ENCODE measurements at regions not wholly inside any gene's neighbourhood (a gene's known extent, or its start where the extent isn't known, plus 50 kb on each side); places are given as distances from the start of the nearest gene placed in this dataset.

- Histone ChIP-seq H3K9ac (ENCODE audit: insufficient read length, low read depth) (no peak overlapping the region), H3K27me3 (ENCODE audit: insufficient read depth, insufficient read length) (no peaks in the 10 kb centered on the region), H3K4me3 (ENCODE audit: insufficient read length, low read depth) (no peak overlapping the region), H3K36me3 (ENCODE audit: insufficient read depth, insufficient read length, low read length) (no peaks in the 10 kb centered on the region), H3K9me3 (ENCODE audit: insufficient read depth, low read length) (no peaks in the 10 kb centered on the region), H3K4me1 (ENCODE audit: insufficient read depth, insufficient read length) (peaks cover 12% of the 10 kb centered on the region)
- TF ChIP-seq SUZ12 (IDR thresholded peaks at IDR 0.05; ENCODE audit: extremely low read depth, insufficient read depth, insufficient read length) (no peak), ZNF274 (IDR thresholded peaks at IDR 0.05; ENCODE audit: low read depth, low read length) (no peak), YY1 (IDR thresholded peaks at IDR 0.05; ENCODE audit: insufficient read depth, insufficient read length) (peak; percentile 15)
- DNase-seq (ENCODE audit: low read depth, low spot score), result no peak
Measured at GRCh38 chr1:38546636-38547035, 312.9 kb downstream of the RRAGC start.

GRCh38 chr1:38541223-38541622 lies 318.3 kb downstream of the RRAGC start:
- Histone ChIP-seq H3K4me3 (ENCODE audit: insufficient read length, low read depth) (no peak overlapping the region), H3K4me1 (ENCODE audit: insufficient read depth, insufficient read length) (peaks cover 9% of the 10 kb centered on the region), H3K27me3 (ENCODE audit: insufficient read depth, insufficient read length) (no peaks in the 10 kb centered on the region), H3K9ac (ENCODE audit: insufficient read length, low read depth) (no peak overlapping the region), H3K36me3 (ENCODE audit: insufficient read depth, insufficient read length, low read length) (no peaks in the 10 kb centered on the region), H3K9me3 (ENCODE audit: insufficient read depth, low read length) (no peaks in the 10 kb centered on the region)
- DNase-seq (ENCODE audit: low read depth, low spot score), result no peak
- TF ChIP-seq SUZ12 (IDR thresholded peaks at IDR 0.05; ENCODE audit: extremely low read depth, insufficient read depth, insufficient read length) (no peak), ZNF274 (IDR thresholded peaks at IDR 0.05; ENCODE audit: low read depth, low read length) (no peak), YY1 (IDR thresholded peaks at IDR 0.05; ENCODE audit: insufficient read depth, insufficient read length) (no peak)

GRCh38 chr1:38539931-38540330 lies 319.6 kb downstream of the RRAGC start:
- DNase-seq (ENCODE audit: low read depth, low spot score), result no peak
- H3K27me3 ChIP-seq (ENCODE audit: insufficient read depth, insufficient read length), result no peaks in the 10 kb centered on the region
- no peak overlapping the region for H3K4me3 ChIP-seq (ENCODE audit: insufficient read length, low read depth)
- H3K36me3 ChIP-seq (ENCODE audit: insufficient read depth, insufficient read length, low read length), result no peaks in the 10 kb centered on the region
- TF ChIP-seq YY1 (IDR thresholded peaks at IDR 0.05; ENCODE audit: insufficient read depth, insufficient read length) (no peak), SUZ12 (IDR thresholded peaks at IDR 0.05; ENCODE audit: extremely low read depth, insufficient read depth, insufficient read length) (no peak), ZNF274 (IDR thresholded peaks at IDR 0.05; ENCODE audit: low read depth, low read length) (no peak)
- H3K9ac ChIP-seq (ENCODE audit: insufficient read length, low read depth), result no peak overlapping the region
- H3K4me1 ChIP-seq (ENCODE audit: insufficient read depth, insufficient read length), result peaks cover 5% of the 10 kb centered on the region
- no peaks in the 10 kb centered on the region for H3K9me3 ChIP-seq (ENCODE audit: insufficient read depth, low read length)

GRCh38 chr1:38538834-38539233 lies 320.7 kb downstream of the RRAGC start:
- no peak for DNase-seq (ENCODE audit: low read depth, low spot score)
- no peaks in the 10 kb centered on the region for H3K4me1 ChIP-seq (ENCODE audit: insufficient read depth, insufficient read length)
- no peak overlapping the region for H3K9ac ChIP-seq (ENCODE audit: insufficient read length, low read depth)
- H3K27me3 ChIP-seq (ENCODE audit: insufficient read depth, insufficient read length), result no peaks in the 10 kb centered on the region
- TF ChIP-seq ZNF274 (IDR thresholded peaks at IDR 0.05; ENCODE audit: low read depth, low read length) (no peak), YY1 (IDR thresholded peaks at IDR 0.05; ENCODE audit: insufficient read depth, insufficient read length) (no peak), SUZ12 (IDR thresholded peaks at IDR 0.05; ENCODE audit: extremely low read depth, insufficient read depth, insufficient read length) (no peak)
- no peak overlapping the region for H3K4me3 ChIP-seq (ENCODE audit: insufficient read length, low read depth)
- H3K36me3 ChIP-seq (ENCODE audit: insufficient read depth, insufficient read length, low read length), result no peaks in the 10 kb centered on the region
- H3K9me3 ChIP-seq (ENCODE audit: insufficient read depth, low read length), result no peaks in the 10 kb centered on the region

- Histone ChIP-seq H3K36me3 (ENCODE audit: insufficient read depth, insufficient read length, low read length) (no peaks in the 10 kb centered on the region), H3K9me3 (ENCODE audit: insufficient read depth, low read length) (no peaks in the 10 kb centered on the region), H3K4me1 (ENCODE audit: insufficient read depth, insufficient read length) (no peaks in the 10 kb centered on the region), H3K27me3 (ENCODE audit: insufficient read depth, insufficient read length) (no peaks in the 10 kb centered on the region), H3K4me3 (ENCODE audit: insufficient read length, low read depth) (no peak overlapping the region), H3K9ac (ENCODE audit: insufficient read length, low read depth) (no peak overlapping the region)
- DNase-seq (ENCODE audit: low read depth, low spot score), result no peak
- TF ChIP-seq YY1 (IDR thresholded peaks at IDR 0.05; ENCODE audit: insufficient read depth, insufficient read length) (no peak), ZNF274 (IDR thresholded peaks at IDR 0.05; ENCODE audit: low read depth, low read length) (no peak), SUZ12 (IDR thresholded peaks at IDR 0.05; ENCODE audit: extremely low read depth, insufficient read depth, insufficient read length) (no peak)
Measured at GRCh38 chr1:38536089-38536488, 323.5 kb downstream of the RRAGC start.

- DNase-seq (ENCODE audit: low read depth, low spot score), result no peak
- no peak overlapping the region for H3K4me3 ChIP-seq (ENCODE audit: insufficient read length, low read depth)
- H3K9me3 ChIP-seq (ENCODE audit: insufficient read depth, low read length), result no peaks in the 10 kb centered on the region
- H3K4me1 ChIP-seq (ENCODE audit: insufficient read depth, insufficient read length), result no peaks in the 10 kb centered on the region
- TF ChIP-seq SUZ12 (IDR thresholded peaks at IDR 0.05; ENCODE audit: extremely low read depth, insufficient read depth, insufficient read length) (no peak), ZNF274 (IDR thresholded peaks at IDR 0.05; ENCODE audit: low read depth, low read length) (no peak), YY1 (IDR thresholded peaks at IDR 0.05; ENCODE audit: insufficient read depth, insufficient read length) (no peak)
- no peaks in the 10 kb centered on the region for H3K27me3 ChIP-seq (ENCODE audit: insufficient read depth, insufficient read length)
- H3K9ac ChIP-seq (ENCODE audit: insufficient read length, low read depth), result no peak overlapping the region
- H3K36me3 ChIP-seq (ENCODE audit: insufficient read depth, insufficient read length, low read length), result no peaks in the 10 kb centered on the region
Measured at GRCh38 chr1:38534473-38534823, 325.1 kb downstream of the RRAGC start.

GRCh38 chr1:38533772-38534472 lies 325.6 kb downstream of the RRAGC start:
- no peak for DNase-seq (ENCODE audit: low read depth, low spot score)

More at GRCh38 chr1:38533772-38534472, 325.6 kb downstream of the RRAGC start:
- H3K4me1 ChIP-seq (ENCODE audit: insufficient read depth, insufficient read length), result no peaks in the 10 kb centered on the region
- H3K9me3 ChIP-seq (ENCODE audit: insufficient read depth, low read length), result no peaks in the 10 kb centered on the region
- no peaks in the 10 kb centered on the region for H3K36me3 ChIP-seq (ENCODE audit: insufficient read depth, insufficient read length, low read length)
- no peak overlapping the region for H3K9ac ChIP-seq (ENCODE audit: insufficient read length, low read depth)
- H3K27me3 ChIP-seq (ENCODE audit: insufficient read depth, insufficient read length), result no peaks in the 10 kb centered on the region
- TF ChIP-seq SUZ12 (IDR thresholded peaks at IDR 0.05; ENCODE audit: extremely low read depth, insufficient read depth, insufficient read length), result no peak
- TF ChIP-seq YY1 (IDR thresholded peaks at IDR 0.05; ENCODE audit: insufficient read depth, insufficient read length), result no peak
- no peak for TF ChIP-seq ZNF274 (IDR thresholded peaks at IDR 0.05; ENCODE audit: low read depth, low read length)
- H3K4me3 ChIP-seq (ENCODE audit: insufficient read length, low read depth), result no peak overlapping the region
